GM23248 (cell line): ENCODE measurements at regions not wholly inside any gene's neighbourhood (a gene's known extent, or its start where the extent isn't known, plus 50 kb on each side); places are given as distances from the start of the nearest gene placed in this dataset.

Experiments
- EZH2 ChIP-seq: fragments of 200-600 bp; sonication (generic); IDR thresholded peaks from 2 replicates; pipeline ENCODE4 v1.6.1; 2018; ENCODE audit warnings: antibody characterized with exemption, mild to moderate bottlenecking; ENCODE audit not compliant: insufficient read depth, poor library complexity, severe bottlenecking
- EZH2phosphoT487 ChIP-seq: fragments of 200-600 bp; sonication (generic); IDR thresholded peaks from 2 replicates; pipeline ENCODE4 v1.6.1; 2018; ENCODE audit warnings: antibody characterized with exemption, moderate library complexity, mild to moderate bottlenecking, low read depth; ENCODE audit not compliant: insufficient read depth

DNA sequence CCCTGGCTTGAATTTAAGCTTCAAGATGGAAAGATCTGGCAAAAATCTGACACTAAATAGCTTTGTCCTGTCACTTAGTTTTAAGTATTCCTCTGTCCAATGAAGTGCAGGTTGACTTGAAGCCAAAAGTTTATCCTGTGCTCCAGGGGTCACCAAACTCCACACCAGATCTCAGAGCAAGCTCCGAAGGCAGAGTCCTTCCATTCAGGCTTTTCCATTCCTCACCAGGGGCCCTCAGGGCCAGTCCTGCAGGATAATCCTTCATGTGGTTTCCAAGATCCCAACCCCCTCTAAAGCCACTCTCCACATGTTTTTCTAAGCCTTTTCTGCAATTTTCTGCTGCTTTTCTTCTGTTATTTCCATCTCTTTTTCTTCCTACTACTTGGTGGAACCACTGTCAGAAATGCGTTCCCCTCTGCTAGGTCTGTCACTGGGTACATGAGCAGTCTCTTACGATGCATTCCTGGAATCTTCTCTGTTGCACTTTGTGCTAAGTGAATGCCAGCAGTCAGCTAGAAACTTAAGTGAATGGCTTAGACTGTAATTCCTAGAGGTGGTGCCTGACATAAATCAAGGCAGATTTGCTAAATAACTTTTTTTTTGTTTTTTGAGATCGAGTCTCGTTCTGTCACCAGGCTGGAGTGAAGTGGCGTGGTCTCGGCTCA, 251.4 kb downstream of the MSRB3 start:
- no peak for TF ChIP-seq EZH2
- TF ChIP-seq EZH2phosphoT487 = no peak
